GM21423 (cell line): ENCODE measurements at regions not wholly inside any gene's neighbourhood (a gene's known extent, or its start where the extent isn't known, plus 50 kb on each side); places are given as distances from the start of the nearest gene placed in this dataset.
"Not testable (repeated sequence)": the region's sequence is repeated elsewhere in the genome, so short reads cannot be mapped to it uniquely, and the experiment has no call there.

ENCODE experiments used
- ATAC-seq: cut with Tn5 transposase; IDR thresholded peaks from one replicate; pipeline ENCODE4 v1.9.1; 2021; ENCODE audit warnings: mild to moderate bottlenecking, moderate library complexity; ENCODE audit not compliant: unreplicated experiment

DNA sequence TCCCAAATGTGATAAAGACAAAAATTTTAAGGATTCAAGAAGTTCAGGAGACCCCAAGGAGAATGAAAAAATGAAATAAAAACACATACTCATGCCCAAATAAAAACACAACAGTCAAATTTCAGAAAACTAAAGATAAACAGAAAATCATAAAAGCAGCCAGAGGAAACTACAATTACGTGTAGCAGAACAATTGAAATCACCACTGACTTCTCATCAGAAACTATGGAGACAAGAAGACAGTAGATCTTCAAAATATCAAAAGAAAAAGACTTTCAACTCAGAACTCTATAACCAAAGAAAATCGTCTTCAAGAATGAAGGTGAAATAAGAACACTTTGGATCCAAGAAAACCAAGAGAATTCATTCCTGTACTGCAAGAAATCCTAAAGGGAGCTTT lies 54.9 kb downstream of the DIO3 start:
- ATAC-seq: no peak

DNA sequence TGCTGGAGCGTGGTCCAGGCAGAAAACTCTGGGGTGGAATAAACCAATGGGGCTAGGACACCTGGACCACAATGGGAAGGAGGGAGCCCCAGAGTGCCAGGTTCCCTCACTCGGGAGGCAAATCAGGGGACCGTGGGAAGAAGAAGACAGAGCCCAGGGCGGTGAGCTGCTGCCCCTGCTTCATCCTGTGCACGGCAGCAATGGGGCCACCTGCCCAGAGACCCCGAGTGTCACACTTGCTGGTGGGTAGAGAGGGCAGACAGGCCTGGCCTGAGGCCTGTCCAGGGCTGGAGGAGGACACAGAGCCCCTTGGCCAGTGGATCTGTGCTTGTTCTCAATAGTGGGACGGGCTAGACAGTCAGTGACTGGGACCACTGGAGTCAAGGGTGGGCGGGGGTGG lies 58.2 kb downstream of the DIO3 start:
- ATAC-seq: no peak

DNA sequence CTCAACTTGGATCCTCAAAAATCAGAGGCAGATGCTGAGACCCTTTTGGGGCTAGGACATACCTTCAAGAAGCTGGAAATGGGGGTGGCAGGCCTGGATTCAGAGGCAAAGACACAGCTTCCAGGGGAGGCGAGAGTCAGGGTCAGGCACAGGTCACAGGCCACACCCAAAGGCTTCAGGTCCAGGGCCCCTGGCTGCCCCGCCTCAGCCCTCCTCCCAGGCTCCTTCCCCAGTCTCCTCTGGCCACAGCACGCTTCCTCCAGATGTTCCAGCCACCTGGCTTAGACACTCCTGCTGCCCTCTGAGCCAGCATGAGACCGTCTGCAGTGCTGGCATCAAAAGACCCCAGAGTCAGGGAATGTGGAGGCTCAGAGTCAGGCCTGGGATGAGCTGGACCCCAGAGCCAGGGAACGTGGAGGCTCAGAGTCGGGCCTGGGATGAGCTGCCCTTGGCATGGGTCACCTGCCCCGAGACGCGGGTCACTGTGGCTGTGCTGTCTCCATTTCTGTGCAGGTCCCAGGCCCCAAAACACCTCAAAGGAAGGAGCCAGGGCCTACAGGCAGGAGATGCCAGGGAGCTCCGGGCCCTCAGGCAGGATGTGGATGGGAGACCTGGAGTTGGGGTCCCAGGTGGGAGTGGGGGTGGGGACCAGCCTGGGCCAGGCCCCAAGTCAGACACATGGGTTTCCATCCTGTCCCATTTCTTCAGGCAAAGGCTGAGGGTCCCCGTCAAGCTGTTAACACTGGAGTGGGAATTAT lies 58.9 kb downstream of the DIO3 start:
- ATAC-seq: no peak

DNA sequence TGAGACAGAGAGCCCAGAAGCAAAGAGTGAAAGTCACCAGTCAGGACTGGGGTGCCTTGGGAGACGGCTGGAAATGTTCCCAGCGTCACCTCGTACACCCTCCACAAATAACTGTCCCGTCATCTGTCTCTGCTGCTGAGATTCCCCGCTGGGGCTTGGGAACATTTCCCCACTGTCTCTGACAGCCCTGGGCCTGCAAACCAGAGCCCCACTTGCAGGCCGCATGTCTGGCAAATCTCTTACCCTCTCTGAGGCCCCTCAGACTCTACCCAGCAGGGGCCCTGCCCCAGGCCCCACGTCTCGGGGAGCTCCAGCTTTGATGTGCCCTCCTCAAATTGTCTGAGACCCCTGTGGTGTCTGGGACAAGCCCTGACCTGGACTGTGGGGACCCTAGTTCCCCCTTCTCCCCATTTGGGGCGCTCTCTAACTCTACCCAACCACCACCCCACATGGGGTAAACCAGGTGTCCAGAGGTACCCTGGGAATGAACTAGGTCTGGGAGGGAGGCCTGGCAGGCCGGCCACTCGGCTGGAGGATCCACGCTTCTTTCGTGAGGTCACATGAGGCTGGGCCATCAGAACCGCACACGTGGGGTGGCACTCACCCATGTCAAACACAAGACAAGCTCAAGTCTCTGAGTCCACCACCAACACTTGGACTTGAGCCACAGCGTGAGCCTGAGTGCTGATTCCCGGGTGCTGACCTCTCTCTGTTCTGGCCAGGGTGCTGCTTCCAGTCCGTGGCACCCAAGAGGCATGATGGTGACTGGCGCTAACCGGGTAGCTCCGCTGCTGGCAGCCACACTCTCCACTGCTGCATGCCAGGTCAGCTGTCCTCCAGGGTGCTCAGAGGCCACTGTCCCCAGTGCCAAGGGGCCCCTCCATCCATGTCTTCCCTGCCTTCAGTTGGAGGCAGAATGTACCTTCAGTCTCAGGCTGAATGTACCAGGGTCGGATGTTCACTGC lies 59.8 kb downstream of the DIO3 start:
- ATAC-seq: no peak

DNA sequence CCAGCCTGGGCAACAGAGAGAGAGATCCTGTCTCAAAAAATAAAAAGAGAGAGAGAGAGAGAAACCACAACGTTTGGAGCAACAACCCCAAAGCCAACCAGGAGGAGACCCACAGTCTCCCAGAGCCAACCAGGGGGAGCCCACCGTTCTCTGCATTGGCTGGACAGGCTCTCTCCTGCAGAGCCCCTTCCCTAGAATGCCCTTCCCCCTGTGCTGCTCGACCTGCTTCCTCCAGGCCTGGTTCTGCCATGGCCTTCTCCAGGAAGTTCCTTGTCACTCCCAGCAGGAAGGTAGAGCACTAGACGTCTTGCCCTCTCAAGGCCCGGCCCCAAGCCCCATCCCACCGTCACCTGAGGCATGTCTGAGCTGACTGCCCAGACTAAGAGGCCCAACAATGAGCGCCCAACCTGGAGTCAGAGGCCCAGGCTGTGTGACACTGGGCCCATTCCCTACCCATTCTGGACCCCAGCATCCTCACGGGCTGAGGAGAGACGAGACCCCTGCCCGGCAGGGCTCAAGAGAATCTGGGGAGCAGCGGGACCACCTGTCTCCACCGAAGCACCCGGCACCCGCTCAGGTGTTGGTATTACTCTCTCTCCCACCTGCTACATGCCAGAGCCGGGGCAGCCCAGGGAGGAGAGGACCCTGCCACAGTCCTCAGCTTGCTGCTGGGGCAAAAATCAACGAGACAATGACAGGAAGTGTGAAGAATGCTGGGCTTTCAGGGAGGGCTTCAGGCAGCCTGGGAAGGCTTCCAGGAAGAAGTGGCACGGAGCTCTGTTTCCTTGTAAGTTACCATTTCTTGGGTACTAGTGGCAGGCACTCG lies 61.2 kb downstream of the DIO3 start:
- ATAC-seq: no peak

DNA sequence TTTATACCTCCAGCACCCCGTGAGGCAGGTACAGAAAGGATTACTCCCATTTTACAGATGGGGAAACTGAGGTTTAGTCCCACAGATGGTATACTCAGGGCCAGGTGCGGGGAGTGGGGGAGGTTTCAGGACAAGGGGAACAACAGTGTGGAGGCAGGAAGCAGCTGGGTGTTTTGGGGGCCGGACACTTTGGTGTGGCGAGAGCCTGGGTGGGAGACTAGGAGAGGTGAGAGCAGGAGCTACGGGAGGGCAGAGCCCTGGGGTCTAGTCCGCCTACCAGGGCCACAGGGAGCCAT lies 61.7 kb downstream of the DIO3 start:
- no peak for ATAC-seq

DNA sequence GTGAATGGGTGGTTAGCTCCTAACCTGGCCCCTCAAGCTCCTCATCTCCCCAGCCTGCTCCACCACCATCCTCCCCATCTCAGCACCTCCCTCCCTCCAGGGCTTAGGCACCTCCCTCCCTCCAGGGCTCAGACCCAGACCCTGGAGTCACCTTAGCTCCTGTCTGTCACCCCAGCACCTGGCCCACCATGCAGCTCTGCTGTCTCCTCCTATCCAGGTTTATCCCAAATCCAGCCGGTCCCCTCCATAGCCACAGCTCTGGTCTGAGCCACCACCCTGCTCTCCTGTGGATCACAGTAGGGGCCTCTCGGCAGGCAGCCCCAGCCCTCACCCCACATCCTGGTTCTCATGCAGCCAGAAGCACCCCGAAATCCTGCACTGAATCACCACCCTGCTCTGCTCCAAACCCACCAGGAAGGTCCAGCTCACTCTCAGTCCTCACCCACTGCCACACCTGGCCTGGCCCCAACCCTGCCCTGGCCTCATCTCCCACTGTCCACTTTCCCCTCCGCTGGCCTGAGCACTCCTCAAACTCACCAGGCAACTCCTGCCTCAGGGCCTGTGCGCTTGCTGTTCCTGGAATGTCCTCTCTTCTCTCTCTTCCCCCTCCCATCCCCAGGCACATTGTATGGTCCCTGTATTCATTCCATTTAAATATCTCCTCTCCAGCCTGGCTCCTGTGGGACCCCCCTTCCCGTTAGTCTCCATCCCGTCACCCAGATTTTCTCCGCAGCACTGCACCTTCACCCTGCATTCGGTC lies 62.6 kb downstream of the DIO3 start:
- no peak for ATAC-seq

DNA sequence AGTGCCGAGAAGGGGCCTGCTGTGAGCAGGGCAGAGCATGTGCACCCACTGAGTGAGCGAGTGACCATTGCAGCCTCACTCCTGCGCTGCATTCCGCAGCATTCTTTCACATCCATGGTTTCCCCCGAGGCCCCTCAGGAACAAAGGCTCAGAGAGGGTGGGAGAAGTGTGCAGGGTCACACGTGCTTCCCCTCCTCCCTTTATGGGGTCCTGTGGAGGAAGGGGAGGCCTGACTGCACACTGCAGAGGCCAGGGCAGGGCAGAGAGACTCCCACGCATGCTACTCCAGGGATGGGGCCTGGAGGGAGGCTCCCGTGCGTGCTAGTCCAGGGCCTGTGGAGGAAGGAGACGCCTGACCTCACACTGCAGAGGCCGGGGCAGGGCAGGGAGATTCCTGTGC lies 63.2 kb downstream of the DIO3 start:
- ATAC-seq: no peak

DNA sequence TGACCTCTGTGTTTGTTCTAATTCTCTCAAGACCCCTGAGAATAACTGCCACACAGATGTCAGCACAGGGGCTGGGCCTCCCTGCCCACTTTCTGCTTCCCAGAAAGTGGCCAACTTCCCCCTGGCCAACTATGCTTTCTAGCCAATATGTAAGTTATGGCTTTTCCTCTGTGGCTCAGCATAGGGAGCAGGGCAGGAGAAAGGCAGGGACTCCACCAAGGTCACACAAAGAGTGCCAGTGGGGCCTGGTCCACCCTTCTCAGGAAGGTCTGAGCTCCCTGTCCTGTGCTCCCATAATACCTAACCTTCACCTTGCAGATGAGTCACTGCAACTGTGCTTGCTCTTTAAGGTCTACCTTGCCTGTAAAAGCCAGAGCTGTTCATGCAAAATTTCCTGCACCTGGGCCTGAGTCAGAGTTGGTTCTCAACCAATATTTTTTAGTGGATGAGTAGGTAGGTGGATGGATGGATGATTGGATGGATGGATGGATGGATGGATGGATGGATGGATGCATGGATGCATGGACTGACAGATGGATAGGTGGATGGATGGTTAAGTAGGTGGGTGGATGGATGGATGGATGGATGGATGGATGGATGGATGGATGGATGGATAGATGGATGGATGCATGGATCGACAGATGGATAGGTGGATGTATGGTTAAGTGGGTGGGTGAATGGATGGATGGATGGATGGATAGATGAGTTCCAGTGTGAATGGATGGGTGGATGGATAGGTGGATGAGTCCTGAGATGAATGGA lies 64.2 kb downstream of the DIO3 start:
- ATAC-seq: no peak

DNA sequence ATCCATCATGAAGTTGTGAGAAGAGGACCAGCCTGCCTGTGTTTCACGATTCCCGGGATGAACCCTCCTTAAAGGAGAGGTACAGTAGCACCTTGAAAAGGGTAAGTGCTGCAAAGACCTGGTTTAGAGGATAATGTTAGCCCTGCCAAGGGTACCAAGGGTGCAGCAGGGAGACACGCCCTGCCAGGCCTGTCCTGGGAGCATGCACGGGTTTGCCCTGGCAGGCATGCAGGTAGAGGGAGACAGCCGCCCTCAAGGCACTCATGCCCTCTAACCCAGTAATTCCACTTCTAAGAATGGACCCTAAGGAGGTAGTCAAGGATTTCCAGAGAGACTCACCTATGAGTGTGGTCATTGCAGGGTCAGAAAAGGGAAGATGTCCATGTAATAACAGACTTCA lies 65.0 kb downstream of the DIO3 start:
- no peak for ATAC-seq

DNA sequence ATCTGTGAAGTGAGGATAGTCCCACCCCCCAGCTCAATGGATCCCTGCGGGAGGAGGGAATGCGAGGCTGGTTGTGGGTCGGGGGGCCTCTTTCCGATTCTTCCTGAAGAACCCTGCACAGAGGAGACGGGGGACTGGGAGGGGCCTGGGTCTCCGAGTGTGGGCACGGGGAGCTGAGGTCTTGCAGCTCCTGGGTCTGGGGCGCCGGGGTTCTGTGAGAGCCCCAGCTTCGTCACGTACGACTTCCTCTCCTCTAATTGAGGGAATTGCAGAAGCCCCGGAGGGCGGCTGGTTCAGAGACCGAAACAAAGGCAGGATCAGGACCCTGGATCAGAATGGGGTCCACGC lies 66.6 kb downstream of the DIO3 start:
- ATAC-seq: no peak

DNA sequence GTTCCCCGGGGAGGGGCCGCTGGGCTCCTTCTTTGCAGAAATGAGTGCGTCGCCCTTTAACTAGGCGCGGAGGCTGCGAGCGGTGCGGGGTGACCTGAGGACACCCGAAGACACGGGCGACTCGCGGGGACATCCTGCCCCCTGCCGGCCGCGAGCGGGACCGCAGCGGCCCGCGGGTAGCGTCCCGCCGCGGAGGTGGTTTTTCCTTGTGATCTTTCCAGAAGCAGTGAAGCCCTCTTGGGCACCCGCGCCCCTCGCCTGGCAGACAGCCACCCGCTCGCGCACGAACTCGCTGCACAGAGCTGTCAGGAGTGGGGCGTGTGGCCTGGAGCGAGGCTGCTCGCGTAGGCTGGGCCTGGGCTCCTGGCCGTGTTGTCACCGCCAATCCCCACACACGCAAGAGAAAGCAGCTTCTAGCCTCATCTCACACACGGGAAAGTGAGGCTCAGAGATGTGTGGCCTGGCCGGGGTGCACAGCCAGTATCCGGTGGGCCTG lies 67.2 kb downstream of the DIO3 start:
- ATAC-seq: no peak

DNA sequence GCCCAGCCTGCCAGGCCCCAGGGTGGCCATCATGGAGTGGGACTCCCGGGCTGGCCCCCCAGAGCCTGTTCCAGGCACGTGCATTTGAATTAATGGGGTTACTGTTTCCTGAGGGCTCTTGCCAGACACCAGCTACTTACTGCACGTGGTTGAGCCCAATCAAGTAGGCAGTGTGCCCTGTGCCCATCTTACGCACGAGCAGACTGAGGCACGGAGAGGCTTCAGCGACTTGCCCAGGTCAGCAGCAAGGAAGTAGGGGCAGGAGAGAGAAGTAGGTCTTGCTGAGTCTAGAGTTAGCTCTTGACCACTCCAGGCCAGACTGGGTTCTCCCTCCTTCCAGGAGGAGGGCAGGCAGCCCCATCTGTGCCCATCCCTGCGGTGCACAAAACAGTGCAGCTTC lies 67.7 kb downstream of the DIO3 start:
- no peak for ATAC-seq

DNA sequence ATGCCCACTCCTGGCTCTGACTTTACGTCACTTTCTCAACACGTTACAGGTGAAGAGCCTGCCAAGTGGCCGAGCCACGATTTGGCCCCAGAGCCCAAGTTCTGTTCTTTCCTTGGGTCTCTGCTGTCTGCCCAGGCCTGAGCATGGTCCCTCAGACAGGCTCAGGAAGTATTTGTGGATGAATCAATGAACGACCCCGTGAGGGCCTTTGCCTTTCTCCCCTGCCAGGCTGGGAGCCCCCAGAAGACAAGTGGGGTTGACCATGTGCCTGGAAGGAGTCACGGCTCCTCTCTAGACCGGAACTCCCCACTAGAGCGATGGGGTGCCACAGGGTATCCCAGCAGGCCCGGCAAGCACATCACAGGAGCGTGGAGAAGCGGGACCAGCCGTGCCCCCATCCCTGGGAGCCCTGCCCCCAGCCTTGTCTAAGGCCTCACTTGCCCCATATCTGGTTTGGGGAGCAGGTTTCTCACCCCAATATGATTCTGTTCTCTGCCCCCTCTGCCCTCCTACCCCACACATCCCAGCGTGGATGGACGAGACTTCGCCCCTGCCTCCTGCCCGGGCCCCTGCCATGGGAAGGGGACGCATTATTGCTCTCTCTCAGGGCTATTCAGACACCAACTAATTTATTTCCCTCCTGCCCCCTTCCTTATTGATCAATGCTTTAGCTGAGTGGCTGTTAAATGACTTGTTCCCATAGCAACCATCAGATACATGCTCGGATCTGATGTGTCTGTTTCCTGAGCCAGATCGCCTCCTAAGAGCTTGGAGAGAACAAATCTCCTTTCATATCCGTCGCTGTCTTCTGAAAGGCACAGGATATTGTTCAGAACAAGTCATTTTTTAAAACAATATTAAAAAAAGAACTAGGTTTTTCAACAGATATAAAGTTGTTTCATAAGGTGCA lies 69.0 kb downstream of the DIO3 start:
- no peak for ATAC-seq

DNA sequence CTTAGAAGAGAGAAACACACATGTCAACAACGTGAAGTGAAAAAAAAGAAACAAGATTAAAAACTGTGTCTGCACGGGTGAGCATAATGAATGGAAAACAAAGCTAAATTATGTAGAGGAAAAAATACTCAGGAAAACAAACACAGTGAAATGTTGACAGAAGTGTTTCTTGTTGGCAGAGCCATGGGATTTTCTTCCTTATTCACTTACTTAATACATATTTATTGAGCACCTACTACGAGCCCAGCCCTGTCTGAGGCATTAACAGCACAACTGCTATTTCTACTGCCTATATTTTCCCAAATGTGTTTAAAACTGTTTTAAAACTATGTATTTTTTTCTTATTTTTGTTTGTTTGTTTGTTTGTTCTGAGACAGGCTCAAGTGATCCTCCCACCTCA lies 69.9 kb downstream of the DIO3 start:
- ATAC-seq: no peak

DNA sequence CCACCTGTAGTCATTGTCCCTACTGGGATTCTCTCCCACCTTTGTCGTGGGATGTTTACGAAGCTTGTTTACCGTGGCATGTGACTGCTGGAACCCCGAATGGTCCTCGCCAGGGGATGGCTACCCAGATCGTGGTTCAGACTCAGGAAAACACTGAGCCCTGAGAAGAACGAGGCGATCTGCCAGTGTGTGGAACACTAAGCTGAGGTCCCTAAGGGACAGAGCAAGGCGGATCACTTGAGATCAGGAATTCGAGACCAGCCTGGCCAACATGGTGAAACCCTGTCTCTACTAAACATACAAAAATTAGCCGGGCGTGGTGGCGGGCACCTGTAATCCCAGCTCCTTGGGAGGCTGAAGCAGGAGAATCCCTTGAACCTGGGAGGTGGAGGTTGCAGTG lies 70.7 kb downstream of the DIO3 start:
- ATAC-seq: not testable (repeated sequence)

DNA sequence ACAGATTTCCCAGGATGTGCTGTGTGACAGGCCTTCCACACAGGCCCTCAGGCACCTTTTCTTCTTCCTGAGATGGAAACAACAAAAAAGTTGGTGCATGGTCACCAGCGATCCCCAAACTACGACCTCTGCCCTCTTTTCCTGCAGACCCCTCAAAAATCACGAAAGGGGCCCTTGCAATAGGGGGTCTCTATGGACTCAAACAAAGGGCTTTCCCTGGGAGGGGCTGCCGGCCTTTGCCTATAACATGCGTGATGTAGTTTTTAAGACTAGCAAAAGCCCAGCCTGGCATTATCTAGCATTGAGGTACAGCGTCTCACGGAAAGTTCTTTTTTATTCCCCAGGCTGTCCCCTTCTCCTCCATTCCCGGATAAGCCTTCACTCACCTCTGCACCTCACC lies 71.2 kb downstream of the DIO3 start:
- no peak for ATAC-seq

DNA sequence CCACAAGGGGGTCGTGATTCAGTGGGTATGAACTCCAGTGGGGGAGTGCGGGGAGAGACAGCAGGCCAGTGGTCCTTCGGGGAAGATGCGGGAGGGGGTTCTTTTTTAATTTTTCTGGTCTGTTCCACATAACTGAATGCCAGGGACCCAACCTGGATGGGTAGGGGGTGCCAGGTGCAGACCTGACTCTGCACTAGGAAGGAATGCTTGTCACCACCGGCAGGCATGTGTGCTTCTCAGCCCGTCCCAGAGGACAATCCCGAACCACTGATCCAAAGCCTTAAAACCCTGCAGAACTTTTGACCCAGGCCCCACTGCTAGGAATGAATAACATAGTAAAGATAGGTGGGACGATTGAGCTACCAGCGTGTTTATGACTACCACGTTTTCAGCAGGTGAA lies 72.0 kb downstream of the DIO3 start:
- ATAC-seq: no peak
